Tibial artery (tissue), 4 donors: ENCODE measurements at regions not wholly inside any gene's neighbourhood (a gene's known extent, or its start where the extent isn't known, plus 50 kb on each side); places are given as distances from the start of the nearest gene placed in this dataset.
"Not testable (repeated sequence)": the region's sequence is repeated elsewhere in the genome, so short reads cannot be mapped to it uniquely, and the experiment has no call there.

Experiments used
- DNase-seq, 2 donors: peaks; one replicate each; pipeline ENCODE4 v3.0.0-alpha.2; 2019
- H3K27ac ChIP-seq, 2 donors: fragments of 200-600 bp; sonication (generic) in 1 of 2; 1 replicate in 1 of 2; 2 replicates in 1 of 2; pipeline ENCODE4 v1.5.1; 2018 to 2019; ENCODE audit warnings: mild to moderate bottlenecking in 1 of 2
- H3K27me3 ChIP-seq, 2 donors: fragments of 200-600 bp; sonication (generic) in 1 of 2; one replicate each; pipeline versions ENCODE4 v1.5.1 to v1.6.0; 2016 to 2019
- H3K36me3 ChIP-seq, 3 donors: fragments of 200-600 bp; sonication (generic) in 2 of 3; one replicate each; pipeline ENCODE4 v1.5.1; 2016 to 2019; ENCODE audit warnings: mild to moderate bottlenecking in 2 of 3
- H3K4me1 ChIP-seq, 4 donors: fragments of 200-600 bp; sonication (generic) in 2 of 4; 1 replicate in 3 of 4; 2 replicates in 1 of 4; pipeline ENCODE4 v1.5.1; 2016 to 2019
- H3K4me3 ChIP-seq, 2 donors: fragments of 200-600 bp; sonication (generic) in 1 of 2; 1 replicate in 1 of 2; 2 replicates in 1 of 2; pipeline ENCODE4 v1.5.1; 2018 to 2019; ENCODE audit warnings: mild to moderate bottlenecking in 2 of 2
- H3K9me3 ChIP-seq, 3 donors: fragments of 200-600 bp; sonication (generic) in 1 of 3; one replicate each; pipeline ENCODE4 v1.5.1; 2016 to 2019
- CTCF ChIP-seq, 2 experiments: fragments of 200-600 bp in 1 of 2; fragments of 450-650 bp in 1 of 2; IDR thresholded peaks; one replicate each; pipeline ENCODE4 v1.5.1; 2017 to 2019; ENCODE audit warnings: antibody characterized with exemption in 2 of 2, mild to moderate bottlenecking in 1 of 2, moderate library complexity in 1 of 2
- intact Hi-C: fragments of 100-400 bp; cut with DNase I; formaldehyde crosslinking; loops from one replicate; pipeline ENCODE4 v1.15.0; 2023; ENCODE audit warnings: low total_unique reads

GRCh38 chr18:21979759-21980158 is 189.6 kb upstream of the GATA6 start:
- no peak overlapping the region for H3K4me3 ChIP-seq
- no peak for DNase-seq
- no peaks in the 10 kb centered on the region for H3K9me3 ChIP-seq
- H3K4me1 ChIP-seq = no peaks in the 10 kb centered on the region
- no peaks in the 10 kb centered on the region for H3K27me3 ChIP-seq
- no peaks in the 10 kb centered on the region for H3K36me3 ChIP-seq
- TF ChIP-seq CTCF (IDR thresholded peaks at IDR 0.05) = no peak
- H3K27ac ChIP-seq = no peak overlapping the region
- intact Hi-C loops = no loop called here

- no peak for TF ChIP-seq CTCF (IDR thresholded peaks at IDR 0.05)
- H3K27me3 ChIP-seq = no peaks in the 10 kb centered on the region
- DNase-seq = no peak
- intact Hi-C loops = no loop called here
- no peaks in the 10 kb centered on the region for H3K9me3 ChIP-seq
- H3K36me3 ChIP-seq = no peaks in the 10 kb centered on the region
- no peak overlapping the region for H3K27ac ChIP-seq
- no peak overlapping the region for H3K4me3 ChIP-seq
- no peaks in the 10 kb centered on the region for H3K4me1 ChIP-seq
Measured at GRCh38 chr18:21980744-21981143, 188.6 kb upstream of the GATA6 start.

- H3K27me3 ChIP-seq, H3K27ac ChIP-seq, intact Hi-C loops, DNase-seq, H3K4me1 ChIP-seq, H3K4me3 ChIP-seq, H3K9me3 ChIP-seq, H3K36me3 ChIP-seq: not testable (repeated sequence)
Measured at GRCh38 chr18:21981489-21981888, 187.9 kb upstream of the GATA6 start.

- intact Hi-C loops = no loop called here
- DNase-seq = no peak
- Histone ChIP-seq H3K9me3 (no peaks in the 10 kb centered on the region), H3K4me3 (no peak overlapping the region), H3K36me3 (no peaks in the 10 kb centered on the region), H3K27me3 (no peaks in the 10 kb centered on the region), H3K27ac (no peak overlapping the region), H3K4me1 (no peaks in the 10 kb centered on the region)
- no peak for TF ChIP-seq CTCF (IDR thresholded peaks at IDR 0.05)
Measured at GRCh38 chr18:21991081-21991534, 178.3 kb upstream of the GATA6 start.

- intact Hi-C loops = no loop called here
- no peaks in the 10 kb centered on the region for H3K27me3 ChIP-seq
- DNase-seq = no peak
- H3K27ac ChIP-seq = no peak overlapping the region
- no peaks in the 10 kb centered on the region for H3K36me3 ChIP-seq
- TF ChIP-seq CTCF (IDR thresholded peaks at IDR 0.05) = no peak
- H3K4me1 ChIP-seq = no peaks in the 10 kb centered on the region
- H3K9me3 ChIP-seq = no peaks in the 10 kb centered on the region
- H3K4me3 ChIP-seq = no peak overlapping the region
Measured at GRCh38 chr18:21991886-21992285, 177.5 kb upstream of the GATA6 start.

- Histone ChIP-seq H3K9me3 (no peaks in the 10 kb centered on the region), H3K4me3 (no peak overlapping the region), H3K4me1 (peaks cover 0 to 19% (median 0%) of the 10 kb centered on the region in 4 donors), H3K27ac (no peak overlapping the region), H3K36me3 (no peaks in the 10 kb centered on the region), H3K27me3 (no peaks in the 10 kb centered on the region)
- DNase-seq = peak in 1 of 2 donors; percentile 26
- TF ChIP-seq CTCF (IDR thresholded peaks at IDR 0.05) = no peak
- intact Hi-C loops = loop anchor here (5.0 kb wide), 1 partner anchor 566 kb away; no protein-coding TSS in a partner anchor
Measured at GRCh38 chr18:21996351-21996826, 173.0 kb upstream of the GATA6 start.
